Esophagus squamous epithelium (tissue), 5 donors: ENCODE measurements at regions not wholly inside any gene's neighbourhood (a gene's known extent, or its start where the extent isn't known, plus 50 kb on each side); places are given as distances from the start of the nearest gene placed in this dataset.

Source experiments
- DNase-seq: peaks from one replicate; lab custom pipeline; 2025; lab: John Stamatoyannopoulos, UW
- H3K27ac ChIP-seq, 4 donors: fragments of 200-600 bp; sonication (generic); one replicate each; pipeline ENCODE4 v1.5.1; 2016 to 2019; ENCODE audit warnings: mild to moderate bottlenecking in 1 of 4
- H3K27me3 ChIP-seq, 4 donors: fragments of 200-600 bp; sonication (generic); 1 replicate in 3 of 4; 2 replicates in 1 of 4; pipeline versions ENCODE4 v1.5.1 to v1.6.0; 2017 to 2021; ENCODE audit warnings: antibody characterized with exemption in 1 of 4
- H3K36me3 ChIP-seq, 3 donors: fragments of 200-600 bp; sonication (generic); one replicate each; pipeline ENCODE4 v1.5.1; 2016 to 2019
- H3K4me1 ChIP-seq, 3 donors: fragments of 200-600 bp; sonication (generic); one replicate each; pipeline ENCODE4 v1.5.1; 2017 to 2019
- H3K4me3 ChIP-seq, 4 donors: fragments of 200-600 bp; sonication (generic); 1 replicate in 3 of 4; 2 replicates in 1 of 4; pipeline ENCODE4 v1.5.1; 2016 to 2019; ENCODE audit warnings: mild to moderate bottlenecking in 2 of 4, moderate library complexity in 1 of 4
- H3K9me3 ChIP-seq, 3 donors: fragments of 200-600 bp; sonication (generic); one replicate each; pipeline ENCODE4 v1.5.1; 2016 to 2019
- CTCF ChIP-seq, 6 experiments: fragments of 450-650 bp in 4 of 6; fragments of 200-600 bp in 2 of 6; sonication (generic) in 2 of 6; IDR thresholded peaks; one replicate each; pipeline ENCODE4 v1.5.1; 2016 to 2019; ENCODE audit warnings: antibody characterized with exemption in 6 of 6, mild to moderate bottlenecking in 4 of 6, moderate library complexity in 4 of 6
- POLR2A ChIP-seq, 4 donors: fragments of 450-650 bp; IDR thresholded peaks; one replicate each; pipeline ENCODE4 v1.6.1; 2017; ENCODE audit warnings: antibody characterized with exemption in 4 of 4, mild to moderate bottlenecking in 4 of 4, moderate library complexity in 3 of 4
- WGBS, 2 donors: methylation state at CpG; one replicate each; pipeline ENCODE4 v1.1.5; 2018; 5-methylcytosine and 5-hydroxymethylcytosine counted together
- intact Hi-C: fragments of 100-400 bp; cut with DNase I; formaldehyde crosslinking; loops from one replicate; pipeline ENCODE4 v1.15.0; 2022
- donor health status: DM: yes; HTN: yes; CAD: no.

DNA sequence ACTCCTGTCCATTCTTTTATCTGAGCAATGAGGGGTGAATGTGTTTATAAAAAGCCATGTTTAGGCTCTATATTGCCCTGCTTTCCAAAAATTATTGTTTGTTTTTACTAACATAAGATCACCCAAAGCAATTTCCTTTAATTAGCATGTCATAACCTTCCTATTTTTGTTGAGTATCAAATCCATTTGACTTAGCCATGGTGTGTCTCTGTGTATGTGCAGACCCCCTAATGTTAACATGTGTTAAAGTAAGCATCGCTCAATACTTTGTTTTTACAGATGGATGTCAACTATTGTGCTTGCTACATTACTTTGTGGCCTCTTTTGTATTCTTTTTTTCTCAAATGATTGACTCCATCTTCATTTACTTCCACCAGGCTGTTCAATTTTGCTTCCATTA, 585.4 kb downstream of the USP25 start:
- no peak for TF ChIP-seq CTCF (IDR thresholded peaks at IDR 0.05)
- TF ChIP-seq POLR2A (IDR thresholded peaks at IDR 0.05): no peak
- no peak for DNase-seq
- H3K36me3 ChIP-seq: no peaks in the 10 kb centered on the region
- H3K4me3 ChIP-seq: no peak overlapping the region
- intact Hi-C loops: no loop called here
- H3K27me3 ChIP-seq: no peaks in the 10 kb centered on the region
- H3K9me3 ChIP-seq: no peaks in the 10 kb centered on the region
- WGBS, 2 donors: 93 to 100% methylated on average over 1 of the region's 1 CpG
- H3K4me1 ChIP-seq: peaks cover 0 to 2% (median 0%) of the 10 kb centered on the region in 3 donors
- H3K27ac ChIP-seq: no peak overlapping the region

DNA sequence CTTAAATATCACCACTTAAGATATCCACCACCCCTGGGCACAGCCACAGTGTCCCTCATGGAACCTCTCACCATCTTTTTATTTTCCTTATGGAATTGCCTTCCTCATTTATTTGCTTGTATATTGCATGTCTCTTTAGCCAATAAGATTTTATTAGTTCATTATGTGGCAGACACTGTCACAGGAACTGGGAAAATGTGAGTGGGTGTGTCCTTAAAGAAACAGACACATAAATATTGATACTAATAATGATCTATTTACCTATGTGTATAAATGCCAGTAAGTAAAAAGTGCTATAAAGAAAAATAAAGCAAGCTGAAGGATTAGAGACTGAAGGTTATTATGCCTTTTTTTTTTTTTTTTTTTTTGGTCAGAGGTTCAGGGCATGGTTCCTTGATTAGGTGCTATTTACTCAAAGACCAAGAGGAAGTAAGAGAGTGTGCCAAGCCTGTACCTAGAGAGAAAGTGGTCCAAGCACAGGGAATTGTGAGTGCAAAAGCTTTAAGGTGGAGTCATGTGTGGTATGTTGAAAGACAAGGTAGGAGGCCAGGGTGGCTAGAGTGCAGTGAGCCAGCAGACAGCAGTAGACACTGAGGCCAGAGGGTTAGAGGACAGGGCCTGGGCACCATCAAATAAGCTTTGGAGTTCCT, 589.0 kb downstream of the USP25 start:
- Histone ChIP-seq H3K27me3 (no peaks in the 10 kb centered on the region), H3K36me3 (no peaks in the 10 kb centered on the region), H3K4me1 (no peaks in the 10 kb centered on the region), H3K27ac (no peak overlapping the region), H3K9me3 (no peaks in the 10 kb centered on the region), H3K4me3 (no peak overlapping the region)
- intact Hi-C loops: no loop called here
- TF ChIP-seq CTCF (IDR thresholded peaks at IDR 0.05) (no peak), POLR2A (IDR thresholded peaks at IDR 0.05) (no peak)
- DNase-seq: no peak

GRCh38 chr21:16320110-16320509, 590.3 kb downstream of the USP25 start:
- Histone ChIP-seq H3K36me3 (no peaks in the 10 kb centered on the region), H3K4me3 (no peak overlapping the region), H3K9me3 (no peaks in the 10 kb centered on the region), H3K27ac (no peak overlapping the region), H3K4me1 (no peaks in the 10 kb centered on the region), H3K27me3 (no peaks in the 10 kb centered on the region)
- 92 to 100% methylated on average over 1 of the region's 1 CpG for WGBS, 2 donors
- no peak for DNase-seq
- no peak for TF ChIP-seq POLR2A (IDR thresholded peaks at IDR 0.05)
- no peak for TF ChIP-seq CTCF (IDR thresholded peaks at IDR 0.05)
- intact Hi-C loops: no loop called here

GRCh38 chr21:16322454-16322853, 592.7 kb downstream of the USP25 start:
- DNase-seq: no peak
- Histone ChIP-seq H3K27ac (no peak overlapping the region), H3K36me3 (no peaks in the 10 kb centered on the region), H3K9me3 (no peaks in the 10 kb centered on the region), H3K4me1 (no peaks in the 10 kb centered on the region), H3K27me3 (no peaks in the 10 kb centered on the region), H3K4me3 (peak overlapping the region in 1 of 4 donors; percentile 3)
- TF ChIP-seq CTCF (IDR thresholded peaks at IDR 0.05) (no peak), POLR2A (IDR thresholded peaks at IDR 0.05) (no peak)
- intact Hi-C loops: no loop called here
- WGBS, 2 donors: 49 to 74% methylated on average over 2 of the region's 2 CpGs

DNA sequence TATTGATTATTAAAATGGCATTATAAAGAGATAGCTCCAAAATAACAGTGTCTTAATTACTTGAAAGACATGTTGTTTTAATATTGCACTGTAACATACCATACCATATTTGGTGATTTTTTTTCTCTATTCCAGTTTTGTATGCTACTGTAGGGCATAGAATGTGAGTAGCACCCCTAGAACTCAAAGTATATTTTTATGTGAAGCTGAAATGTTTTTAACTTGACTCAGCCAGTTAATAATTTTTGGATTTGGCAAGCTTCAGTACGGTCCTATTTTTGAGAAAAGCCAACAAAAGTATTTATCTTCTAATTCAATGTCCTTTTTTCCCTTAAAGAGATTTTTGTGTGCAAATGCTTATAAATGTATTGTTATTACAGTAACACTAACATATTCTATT, 593.8 kb downstream of the USP25 start:
- H3K27ac ChIP-seq: no peak overlapping the region
- no peak overlapping the region for H3K4me3 ChIP-seq
- H3K4me1 ChIP-seq: no peaks in the 10 kb centered on the region
- H3K36me3 ChIP-seq: no peaks in the 10 kb centered on the region
- no peak for DNase-seq
- TF ChIP-seq POLR2A (IDR thresholded peaks at IDR 0.05): no peak
- TF ChIP-seq CTCF (IDR thresholded peaks at IDR 0.05): no peak
- WGBS, 2 donors: 68 to 71% methylated on average over 1 of the region's 1 CpG
- H3K27me3 ChIP-seq: no peaks in the 10 kb centered on the region
- intact Hi-C loops: no loop called here
- H3K9me3 ChIP-seq: no peaks in the 10 kb centered on the region
